GM21717 (cell line): ENCODE measurements at regions not wholly inside any gene's neighbourhood (a gene's known extent, or its start where the extent isn't known, plus 50 kb on each side); places are given as distances from the start of the nearest gene placed in this dataset.

Experiments
- ATAC-seq: cut with Tn5 transposase; IDR thresholded peaks from one replicate; pipeline ENCODE4 v1.9.1; 2021; ENCODE audit warnings: mild to moderate bottlenecking, moderate library complexity; ENCODE audit not compliant: unreplicated experiment

- no peak for ATAC-seq
These were observed 535.4 kb upstream of the BCHE start for GRCh38 chr3:166372571-166373106.

GRCh38 chr3:166367947-166368533, 530.8 kb upstream of the BCHE start:
- peak; percentile 62 for ATAC-seq

- ATAC-seq, result no peak
These were observed 525.5 kb upstream of the BCHE start for GRCh38 chr3:166362698-166363097.

- no peak for ATAC-seq
These were observed 523.5 kb upstream of the BCHE start for GRCh38 chr3:166360720-166361119.

GRCh38 chr3:166351461-166351860, 514.2 kb upstream of the BCHE start:
- no peak for ATAC-seq

GRCh38 chr3:166340604-166341266, 503.5 kb upstream of the BCHE start:
- ATAC-seq, result no peak

GRCh38 chr3:166324401-166324800, 487.2 kb upstream of the BCHE start:
- no peak for ATAC-seq

- ATAC-seq, result no peak
These were observed 485.2 kb upstream of the BCHE start for GRCh38 chr3:166322391-166322790.

- no peak for ATAC-seq
These were observed 470.6 kb upstream of the BCHE start for GRCh38 chr3:166307756-166308350.

- no peak for ATAC-seq
These were observed 467.4 kb upstream of the BCHE start for GRCh38 chr3:166304584-166304983.

- ATAC-seq, result no peak
These were observed 466.5 kb upstream of the BCHE start for GRCh38 chr3:166303681-166304080.

- ATAC-seq, result no peak
These were observed 465.1 kb upstream of the BCHE start for GRCh38 chr3:166302331-166302730.

- no peak for ATAC-seq
These were observed 459.1 kb upstream of the BCHE start for GRCh38 chr3:166296179-166296783.

GRCh38 chr3:166291186-166291955, 454.1 kb upstream of the BCHE start:
- ATAC-seq, result no peak

- no peak for ATAC-seq
These were observed 447.8 kb upstream of the BCHE start for GRCh38 chr3:166285001-166285400.

- ATAC-seq, result no peak
These were observed 446.6 kb upstream of the BCHE start for GRCh38 chr3:166283840-166284239.

- no peak for ATAC-seq
These were observed 445.7 kb upstream of the BCHE start for GRCh38 chr3:166282931-166283330.

- ATAC-seq, result no peak
These were observed 442.4 kb upstream of the BCHE start for GRCh38 chr3:166279636-166280035.

GRCh38 chr3:166275024-166275390, 437.8 kb upstream of the BCHE start:
- no peak for ATAC-seq

- ATAC-seq, result no peak
These were observed 437.3 kb upstream of the BCHE start for GRCh38 chr3:166274351-166275023.

GRCh38 chr3:166270429-166270828, 433.2 kb upstream of the BCHE start:
- no peak for ATAC-seq
